HS-5 (cell line): ENCODE measurements at regions not wholly inside any gene's neighbourhood (a gene's known extent, or its start where the extent isn't known, plus 50 kb on each side); places are given as distances from the start of the nearest gene placed in this dataset.

Source experiments
- DNase-seq: peaks from one replicate; pipeline ENCODE4 v3.0.0-alpha.2; 2012; ENCODE audit warnings: low read depth

- DNase-seq: no peak
Observed at GRCh38 chr3:103057487-103057886, 622.7 kb downstream of the ZPLD1 start.

DNA sequence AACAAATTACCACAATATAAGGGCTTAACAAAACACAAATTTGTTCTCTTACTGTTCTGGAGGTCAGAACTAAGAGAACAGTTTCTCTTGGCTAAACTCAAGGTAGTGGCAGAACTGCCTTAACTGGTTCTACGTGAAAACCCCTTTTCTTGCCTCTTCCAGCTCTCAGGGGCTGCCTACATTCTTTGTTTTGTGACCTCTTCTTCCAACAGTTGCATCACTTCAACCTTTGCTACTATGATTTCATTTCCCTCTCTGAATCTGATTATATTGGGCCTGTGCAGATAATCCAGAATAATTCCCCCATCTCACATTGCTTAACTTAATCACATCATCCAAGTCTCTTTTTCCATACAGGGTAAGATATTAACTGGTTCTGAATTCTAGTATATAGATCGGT is 624.6 kb downstream of the ZPLD1 start:
- no peak for DNase-seq

DNA sequence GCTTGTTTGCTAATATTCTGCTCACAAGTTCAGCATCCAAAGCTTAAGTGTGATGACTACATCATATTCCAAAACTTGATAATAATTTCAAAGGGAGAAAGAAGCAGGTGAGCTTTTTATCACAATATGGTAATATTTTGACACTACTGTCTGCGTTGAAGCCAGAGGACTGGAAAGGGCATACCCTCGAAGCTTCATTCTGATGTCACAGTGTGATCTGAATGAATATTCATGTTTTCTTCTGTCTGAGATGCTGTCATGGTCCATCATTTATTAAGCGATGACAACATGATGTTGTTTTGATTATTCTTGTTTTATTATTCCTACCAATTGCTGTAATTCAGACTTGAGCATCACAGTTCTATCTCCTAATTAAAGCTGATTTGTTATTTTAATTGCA is 625.4 kb downstream of the ZPLD1 start:
- no peak for DNase-seq

DNA sequence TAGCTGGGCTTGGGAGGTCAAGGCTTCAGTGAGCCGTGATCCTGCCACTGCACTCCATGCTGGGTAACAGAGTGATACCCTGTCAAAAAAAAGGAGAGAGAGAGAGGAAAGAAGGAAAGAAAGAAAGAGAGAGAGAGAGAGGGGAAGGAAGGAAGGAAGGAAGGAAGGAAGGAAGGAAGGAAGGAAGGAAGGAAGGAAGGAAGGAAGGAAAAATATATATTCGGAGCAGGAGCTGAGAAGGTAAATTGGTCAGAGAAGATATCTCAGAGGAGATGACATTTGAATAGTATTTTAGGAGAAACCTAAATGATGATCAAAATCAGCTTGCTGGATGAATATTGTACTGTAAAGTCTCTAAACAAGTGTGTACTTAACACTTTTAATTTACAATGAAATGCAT is 633.1 kb downstream of the ZPLD1 start:
- DNase-seq: no peak

- no peak for DNase-seq
Observed at GRCh38 chr3:103075282-103075681, 640.5 kb downstream of the ZPLD1 start.

DNA sequence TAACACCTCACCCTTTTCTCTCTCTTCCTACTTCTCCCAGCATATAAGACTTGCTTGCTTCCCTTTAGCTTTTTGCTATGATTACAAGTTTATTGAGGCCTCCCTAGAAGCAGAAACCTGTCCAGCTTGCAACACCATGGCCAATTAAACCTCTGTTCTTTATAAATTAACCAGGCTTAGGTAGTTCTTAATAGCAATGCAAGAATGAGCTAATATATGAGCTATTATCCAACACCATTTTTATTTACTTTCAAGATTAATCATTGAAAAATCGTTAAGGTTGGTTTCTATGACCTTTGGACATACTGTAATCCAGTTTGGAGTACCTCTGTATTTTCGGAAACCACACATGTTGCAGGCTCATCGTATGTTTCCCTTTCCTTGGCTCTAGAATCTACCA is 643.1 kb downstream of the ZPLD1 start:
- no peak for DNase-seq

GRCh38 chr3:103082501-103082900 is 647.7 kb downstream of the ZPLD1 start:
- DNase-seq: no peak

DNA sequence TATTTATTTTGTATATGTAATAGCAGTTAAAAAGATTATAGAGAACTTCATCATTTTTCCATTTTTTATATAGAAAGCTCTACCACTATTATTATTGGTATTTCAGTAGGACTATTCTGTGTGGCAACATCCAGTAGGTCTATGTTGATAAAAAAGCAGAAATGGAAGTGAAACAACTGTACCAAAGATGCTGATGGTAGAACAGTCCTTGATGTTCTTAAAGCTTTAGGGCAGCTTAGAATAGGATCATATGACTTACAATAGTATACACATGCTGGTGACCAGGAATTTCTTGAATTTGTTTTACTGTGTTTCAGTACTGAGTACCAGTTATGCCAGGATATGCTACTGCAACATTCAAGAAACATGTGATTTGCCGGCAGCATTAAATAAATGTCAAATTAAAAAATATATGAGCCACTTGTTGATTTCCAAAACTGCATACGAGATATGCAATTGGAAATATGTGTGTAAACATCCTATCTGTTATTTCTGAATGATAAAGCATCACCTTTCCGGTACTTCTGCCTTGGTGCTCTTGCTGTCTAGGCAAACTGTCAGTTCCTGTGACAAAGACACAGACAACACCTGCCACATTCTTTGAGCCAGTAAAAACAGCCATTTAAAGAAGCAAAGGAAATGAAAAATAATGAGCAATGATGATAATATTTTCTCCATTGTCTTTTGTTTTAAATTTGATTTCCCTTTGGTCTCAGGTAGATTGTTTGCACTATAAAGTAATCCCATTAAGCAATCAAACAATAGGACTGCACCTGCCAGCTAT is 649.2 kb downstream of the ZPLD1 start:
- DNase-seq: no peak

- no peak for DNase-seq
Observed at GRCh38 chr3:103085465-103085864, 650.6 kb downstream of the ZPLD1 start.

DNA sequence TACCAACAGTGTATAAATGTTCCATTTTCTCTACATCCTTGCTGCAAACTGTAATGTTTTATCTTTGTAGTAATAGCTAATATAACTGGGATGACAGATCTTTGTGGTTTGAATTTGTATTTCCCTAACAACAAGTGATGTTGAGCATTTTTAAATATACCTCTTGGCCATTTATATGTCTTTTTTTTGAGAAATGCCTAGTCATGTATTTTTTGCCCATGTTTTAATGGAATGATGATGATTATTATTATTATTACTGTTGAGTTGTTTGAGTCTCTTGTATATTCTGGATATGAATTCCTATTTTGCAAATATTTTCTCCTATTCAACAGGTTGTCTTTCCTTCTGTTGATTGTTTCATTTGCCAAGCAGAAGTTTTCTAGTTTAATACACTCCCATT is 654.9 kb downstream of the ZPLD1 start:
- DNase-seq: no peak

GRCh38 chr3:103105206-103105605 is 670.4 kb downstream of the ZPLD1 start:
- DNase-seq: no peak

DNA sequence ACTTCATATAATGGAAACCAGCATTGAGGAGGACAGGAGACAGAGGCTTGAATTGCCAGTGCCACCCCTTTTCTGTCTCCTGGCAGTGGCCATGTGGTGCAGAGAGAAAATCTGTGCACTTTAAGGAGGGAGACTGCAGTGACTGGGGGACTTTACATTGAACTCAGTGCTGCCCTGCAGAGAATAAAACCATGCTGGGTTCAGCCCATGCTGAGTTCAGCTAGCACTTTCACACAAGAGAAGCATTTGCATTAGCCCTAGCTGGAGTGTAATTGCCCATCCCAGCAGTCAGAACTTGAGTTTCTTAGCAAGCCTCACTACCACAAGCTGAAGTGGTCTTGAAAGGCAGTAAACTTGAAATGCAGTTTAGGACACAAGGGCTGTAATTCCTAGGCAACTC is 677.5 kb downstream of the ZPLD1 start:
- DNase-seq: no peak

GRCh38 chr3:103126115-103126514 is 691.3 kb downstream of the ZPLD1 start:
- DNase-seq: no peak

GRCh38 chr3:103127098-103127630 is 692.3 kb downstream of the ZPLD1 start:
- no peak for DNase-seq

- DNase-seq: peak; percentile 11
Observed at GRCh38 chr3:103127737-103128136, 692.9 kb downstream of the ZPLD1 start.

DNA sequence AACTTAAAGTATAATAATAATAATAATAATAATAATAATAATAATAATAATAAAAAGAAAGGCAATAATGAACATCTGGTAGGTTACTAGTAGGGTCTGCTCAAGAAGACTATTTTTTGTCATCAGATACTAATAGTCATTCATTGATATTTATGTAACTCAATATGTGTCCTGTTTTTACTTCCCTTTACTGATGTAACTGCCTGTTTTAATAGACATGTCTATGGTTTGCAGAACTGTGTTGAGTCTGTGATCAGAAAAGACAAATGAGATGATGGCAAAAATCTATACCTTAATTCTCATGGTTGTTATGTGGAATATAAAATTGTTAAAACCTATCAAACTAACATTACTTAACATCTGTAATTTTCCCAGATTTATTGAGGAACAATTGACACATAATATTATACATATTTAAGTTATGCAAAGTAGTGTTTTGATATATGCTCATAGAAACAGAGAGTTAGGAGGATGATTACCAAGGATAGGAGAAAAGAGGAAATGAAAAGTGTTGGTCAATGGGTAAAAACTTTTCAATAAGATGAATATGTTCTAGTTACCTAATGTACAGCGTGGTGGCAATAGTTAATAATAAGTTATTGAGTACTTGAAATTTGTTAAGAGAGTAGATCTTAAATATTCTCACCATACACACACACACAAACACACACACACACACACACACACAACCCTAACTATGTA is 699.4 kb downstream of the ZPLD1 start:
- no peak for DNase-seq

DNA sequence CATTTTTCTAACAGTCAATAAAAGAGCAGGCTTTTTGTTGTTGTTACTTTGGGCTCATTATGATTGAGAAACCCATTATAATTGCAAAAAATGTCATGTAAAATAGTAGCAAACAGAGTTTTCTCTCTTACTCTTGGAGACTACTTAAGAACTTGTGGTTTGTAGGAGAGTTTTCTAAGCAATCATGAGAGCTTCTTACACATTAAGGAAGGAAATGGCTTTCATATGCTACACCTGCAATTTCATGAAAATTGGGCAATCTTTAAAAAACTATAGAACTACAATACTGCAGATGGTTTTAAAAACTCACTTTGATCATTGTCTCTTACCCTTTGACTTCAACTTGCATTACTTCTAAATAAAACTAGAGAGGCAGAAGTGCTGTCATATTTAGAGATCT is 701.8 kb downstream of the ZPLD1 start:
- DNase-seq: no peak

- no peak for DNase-seq
Observed at GRCh38 chr3:103137830-103138229, 703.0 kb downstream of the ZPLD1 start.

- DNase-seq: no peak
Observed at GRCh38 chr3:103158183-103158582, 723.4 kb downstream of the ZPLD1 start.

DNA sequence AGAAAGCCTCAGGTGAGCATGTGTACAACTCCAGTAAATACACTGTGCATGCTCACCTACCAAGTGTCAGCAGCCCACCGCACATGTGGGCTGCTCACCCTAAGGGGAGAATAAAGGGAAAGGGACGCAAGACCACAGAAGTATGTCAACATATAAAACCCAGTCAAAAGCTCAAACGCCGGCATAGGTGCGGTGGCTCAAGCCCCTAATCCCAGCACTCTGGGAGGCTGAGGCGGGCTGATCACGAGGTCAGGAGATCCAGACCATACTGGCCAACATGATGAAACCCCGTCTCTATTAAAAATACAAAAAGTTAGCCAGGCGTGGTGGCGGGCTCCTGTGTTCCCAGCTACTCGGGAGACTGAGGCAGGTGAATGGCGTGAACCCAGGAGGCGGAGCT is 732.1 kb downstream of the ZPLD1 start:
- no peak for DNase-seq

- no peak for DNase-seq
Observed at GRCh38 chr3:103167850-103168249, 733.0 kb downstream of the ZPLD1 start.

DNA sequence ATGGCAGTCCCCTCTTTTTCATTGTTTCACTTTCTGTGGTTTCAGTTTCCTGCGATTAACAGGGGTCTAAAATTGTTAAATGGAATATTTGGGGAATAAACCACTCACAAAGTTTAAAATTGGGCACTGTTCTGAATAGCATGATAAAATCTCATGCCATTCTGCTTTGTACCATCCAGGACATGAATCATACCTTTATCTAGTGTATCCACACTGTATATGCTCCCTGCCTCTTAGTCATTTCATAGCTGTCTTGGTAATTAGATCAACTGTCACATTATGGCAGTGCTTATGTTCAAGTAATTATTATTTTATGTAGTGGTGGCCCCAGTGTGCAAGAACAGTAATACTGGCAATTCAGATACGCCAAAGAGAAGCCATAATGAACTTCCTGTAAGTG is 734.5 kb downstream of the ZPLD1 start:
- DNase-seq: no peak

- DNase-seq: no peak
Observed at GRCh38 chr3:103170651-103171050, 735.8 kb downstream of the ZPLD1 start.

DNA sequence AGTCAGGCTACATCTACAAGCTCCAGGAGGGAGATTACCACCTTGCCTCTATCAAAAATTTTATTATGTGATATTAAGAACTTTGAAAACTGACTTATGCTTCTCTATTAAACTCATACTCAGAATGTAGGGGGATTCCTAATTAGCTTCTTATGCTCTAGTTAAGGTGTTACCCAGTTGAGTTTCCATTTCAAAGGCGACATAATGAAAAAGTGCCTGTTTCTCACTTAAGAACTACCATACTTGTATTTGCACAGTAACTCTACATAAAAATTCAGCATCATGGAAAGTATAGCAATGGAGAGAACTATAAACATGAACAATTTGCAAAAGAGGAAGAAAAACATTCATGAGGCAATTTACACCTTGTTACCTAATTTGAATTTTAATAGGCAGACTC is 739.1 kb downstream of the ZPLD1 start:
- DNase-seq: no peak
